Activated naive CD4-positive, alpha-beta T cell treated with anti-CD3 and anti-CD28 coated beads, Interleukin-2, amount 50 U/mL, for 24 hours (primary cell): ENCODE measurements at regions not wholly inside any gene's neighbourhood (a gene's known extent, or its start where the extent isn't known, plus 50 kb on each side); places are given as distances from the start of the nearest gene placed in this dataset.
"Not testable (repeated sequence)": the region's sequence is repeated elsewhere in the genome, so short reads cannot be mapped to it uniquely, and the experiment has no call there.

ENCODE experiments used
- H3K27ac Mint-ChIP-seq: one replicate; pipeline ENCODE4 v1.8.0; 2021; ENCODE audit warnings: mild to moderate bottlenecking, mixed read lengths
- H3K27me3 Mint-ChIP-seq: one replicate; pipeline ENCODE4 v1.8.0; 2021; ENCODE audit warnings: mixed read lengths
- H3K36me3 Mint-ChIP-seq: one replicate; pipeline ENCODE4 v1.8.0; 2021; ENCODE audit warnings: mixed read lengths
- H3K4me1 Mint-ChIP-seq: one replicate; pipeline ENCODE4 v1.8.0; 2021; ENCODE audit warnings: mixed read lengths
- H3K4me3 Mint-ChIP-seq: one replicate; pipeline ENCODE4 v1.8.0; 2021; ENCODE audit warnings: mild to moderate bottlenecking, mixed read lengths
- H3K9me3 Mint-ChIP-seq: one replicate; pipeline ENCODE4 v1.8.0; 2021; ENCODE audit warnings: mixed read lengths

GRCh38 chr6:141048451-141048850 is 1084.3 kb upstream of the GJE1 start:
- Mint-ChIP-seq H3K9me3 (no peaks in the 10 kb centered on the region), H3K27ac (no peak overlapping the region), H3K4me3 (no peak overlapping the region), H3K4me1 (no peaks in the 10 kb centered on the region), H3K36me3 (no peaks in the 10 kb centered on the region), H3K27me3 (no peaks in the 10 kb centered on the region)

DNA sequence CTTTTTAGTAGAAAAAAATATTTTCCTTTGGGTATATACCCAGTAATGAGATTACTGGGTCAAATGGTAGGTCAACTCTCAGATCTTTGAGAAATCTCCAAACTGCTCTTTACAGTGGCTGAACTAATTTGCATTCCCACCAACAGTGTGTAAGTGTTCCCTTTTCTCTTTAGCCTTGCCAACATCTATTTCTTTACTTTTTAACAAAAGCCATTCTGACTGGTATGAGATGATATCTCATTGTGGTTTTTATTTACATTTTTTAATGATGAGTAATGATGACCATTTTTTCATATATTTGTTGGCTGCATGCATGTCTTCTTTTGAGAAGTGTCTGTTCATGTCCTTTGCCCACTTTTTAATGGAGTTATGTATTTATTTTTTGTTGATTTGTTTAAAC is 1086.2 kb upstream of the GJE1 start:
- not testable (repeated sequence) for H3K27ac Mint-ChIP-seq, H3K36me3 Mint-ChIP-seq, H3K4me3 Mint-ChIP-seq, H3K27me3 Mint-ChIP-seq, H3K9me3 Mint-ChIP-seq, H3K4me1 Mint-ChIP-seq

- Mint-ChIP-seq H3K4me1 (no peaks in the 10 kb centered on the region), H3K9me3 (no peaks in the 10 kb centered on the region), H3K27ac (no peak overlapping the region), H3K4me3 (no peak overlapping the region), H3K36me3 (no peaks in the 10 kb centered on the region), H3K27me3 (no peaks in the 10 kb centered on the region)
These were observed 1091.1 kb upstream of the GJE1 start for GRCh38 chr6:141041596-141042087.

DNA sequence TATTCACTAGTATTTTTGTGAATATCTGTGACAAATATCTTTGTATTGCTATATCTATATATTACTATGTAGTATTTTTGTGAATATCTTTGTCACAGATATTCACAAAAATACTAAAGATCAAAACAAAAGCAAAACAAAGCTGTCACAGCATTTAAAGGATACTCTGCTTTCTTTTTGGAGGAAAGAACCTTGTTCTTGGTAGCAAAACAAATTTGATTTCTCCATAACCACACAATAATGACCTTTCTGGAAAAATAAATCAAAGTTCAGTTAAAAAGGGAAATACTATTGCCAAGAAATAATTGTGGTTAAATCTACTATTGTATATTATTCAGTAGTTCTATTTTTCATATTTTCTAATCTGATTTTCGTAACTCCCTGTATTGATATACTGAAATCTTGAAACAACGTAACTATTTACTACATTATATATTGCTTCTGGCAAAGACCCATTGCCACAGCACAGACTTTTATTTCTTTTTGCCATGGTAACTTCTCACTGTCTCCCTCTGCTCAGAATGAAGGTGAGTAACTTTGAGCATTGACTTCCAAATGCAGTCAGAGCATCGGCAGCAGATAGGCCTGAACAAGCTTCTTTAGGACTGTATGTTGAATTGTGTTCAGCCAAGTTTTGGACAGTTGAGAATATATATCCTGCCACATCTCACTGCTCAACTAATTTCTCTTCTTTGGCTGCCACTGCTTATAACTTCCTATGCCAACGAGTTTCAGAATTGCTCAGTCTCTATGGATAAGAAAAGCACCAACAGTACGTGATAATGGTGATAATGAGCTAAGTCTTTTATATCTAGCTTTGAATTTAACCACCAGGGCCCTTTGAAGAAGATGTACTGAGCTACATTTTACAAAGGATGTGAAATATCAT is 1097.2 kb upstream of the GJE1 start:
- H3K9me3 Mint-ChIP-seq, result no peaks in the 10 kb centered on the region
- no peaks in the 10 kb centered on the region for H3K36me3 Mint-ChIP-seq
- H3K27me3 Mint-ChIP-seq, result no peaks in the 10 kb centered on the region
- H3K27ac Mint-ChIP-seq, result no peak overlapping the region
- H3K4me1 Mint-ChIP-seq, result no peaks in the 10 kb centered on the region
- no peak overlapping the region for H3K4me3 Mint-ChIP-seq

- Mint-ChIP-seq H3K4me3 (no peak overlapping the region), H3K27ac (no peak overlapping the region), H3K27me3 (no peaks in the 10 kb centered on the region), H3K36me3 (no peaks in the 10 kb centered on the region), H3K9me3 (no peaks in the 10 kb centered on the region), H3K4me1 (no peaks in the 10 kb centered on the region)
These were observed 1099.6 kb upstream of the GJE1 start for GRCh38 chr6:141033101-141033500.

GRCh38 chr6:141029908-141030307 is 1102.8 kb upstream of the GJE1 start:
- Mint-ChIP-seq H3K27ac (no peak overlapping the region), H3K4me3 (no peak overlapping the region), H3K4me1 (no peaks in the 10 kb centered on the region), H3K27me3 (no peaks in the 10 kb centered on the region), H3K9me3 (no peaks in the 10 kb centered on the region), H3K36me3 (no peaks in the 10 kb centered on the region)

GRCh38 chr6:141028791-141029280 is 1103.9 kb upstream of the GJE1 start:
- Mint-ChIP-seq H3K36me3 (no peaks in the 10 kb centered on the region), H3K9me3 (no peaks in the 10 kb centered on the region), H3K27me3 (no peaks in the 10 kb centered on the region), H3K4me1 (no peaks in the 10 kb centered on the region), H3K4me3 (no peak overlapping the region), H3K27ac (no peak overlapping the region)

DNA sequence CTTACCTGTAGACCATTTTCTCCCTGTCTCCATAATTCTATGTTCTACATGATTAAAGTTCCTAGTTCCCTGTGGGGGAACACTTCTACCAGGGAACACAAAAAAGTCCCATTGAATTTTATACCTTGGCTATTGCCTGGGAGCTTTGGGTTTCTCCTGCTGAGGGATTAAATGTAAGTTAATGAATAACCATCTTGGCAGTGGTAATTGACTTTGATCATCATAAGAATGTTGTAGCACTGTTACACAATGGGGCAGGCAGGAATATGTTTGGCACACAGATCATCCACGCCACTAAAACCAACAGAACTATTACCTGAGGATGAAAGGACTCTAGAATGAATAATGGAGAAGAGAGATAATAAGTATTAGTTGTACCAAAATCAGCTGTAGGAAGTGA is 1106.2 kb upstream of the GJE1 start:
- H3K27me3 Mint-ChIP-seq, result no peaks in the 10 kb centered on the region
- H3K4me1 Mint-ChIP-seq, result no peaks in the 10 kb centered on the region
- H3K36me3 Mint-ChIP-seq, result no peaks in the 10 kb centered on the region
- H3K9me3 Mint-ChIP-seq, result no peaks in the 10 kb centered on the region
- H3K4me3 Mint-ChIP-seq, result no peak overlapping the region
- no peak overlapping the region for H3K27ac Mint-ChIP-seq

DNA sequence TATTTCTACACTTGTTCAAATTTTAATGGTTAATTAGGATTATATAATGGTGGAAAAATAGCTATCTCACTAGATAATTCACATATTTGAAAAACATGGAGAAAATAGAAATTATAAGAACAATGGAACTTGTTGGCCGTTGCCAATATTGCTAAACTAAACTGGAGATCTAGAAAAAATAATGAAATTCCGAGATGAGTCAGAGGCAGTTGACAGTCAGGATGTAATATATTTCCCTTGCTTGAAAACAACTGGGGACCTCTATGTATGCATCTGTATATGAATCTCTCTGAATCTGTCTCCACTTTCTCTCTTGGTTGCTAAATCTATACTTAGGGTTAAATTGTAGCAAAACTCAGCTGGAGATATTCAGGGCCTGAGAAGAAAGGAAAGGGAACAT is 1108.2 kb upstream of the GJE1 start:
- no peak overlapping the region for H3K27ac Mint-ChIP-seq
- no peaks in the 10 kb centered on the region for H3K4me1 Mint-ChIP-seq
- no peaks in the 10 kb centered on the region for H3K36me3 Mint-ChIP-seq
- no peak overlapping the region for H3K4me3 Mint-ChIP-seq
- no peaks in the 10 kb centered on the region for H3K27me3 Mint-ChIP-seq
- no peaks in the 10 kb centered on the region for H3K9me3 Mint-ChIP-seq

GRCh38 chr6:141017941-141018340 is 1114.8 kb upstream of the GJE1 start:
- H3K4me1 Mint-ChIP-seq, result no peaks in the 10 kb centered on the region
- no peaks in the 10 kb centered on the region for H3K27me3 Mint-ChIP-seq

DNA sequence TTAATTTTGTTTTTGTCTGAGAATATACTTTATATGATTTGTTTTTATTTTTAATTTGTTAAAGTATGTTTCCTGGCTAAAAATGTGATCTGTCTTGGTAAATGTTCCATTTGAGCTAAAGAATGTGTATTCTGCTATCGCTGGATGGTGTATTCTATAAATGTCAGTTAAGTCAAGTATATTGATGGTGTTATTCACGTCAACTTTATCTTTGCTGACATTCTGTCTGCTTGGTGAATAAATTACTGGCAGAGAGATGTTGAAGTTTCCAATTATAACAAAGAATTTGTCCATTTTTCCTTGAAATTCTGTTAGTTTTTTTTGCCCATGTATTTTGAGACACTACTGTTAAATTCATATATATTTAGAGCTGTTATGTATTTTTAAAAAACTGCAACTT is 1131.8 kb upstream of the GJE1 start:
- Mint-ChIP-seq H3K9me3 (no peaks in the 10 kb centered on the region), H3K4me1 (no peaks in the 10 kb centered on the region), H3K27me3 (peaks cover 6% of the 10 kb centered on the region), H3K36me3 (no peaks in the 10 kb centered on the region), H3K4me3 (no peak overlapping the region), H3K27ac (no peak overlapping the region)

More at GRCh38 chr6:141017941-141018340, 1114.8 kb upstream of the GJE1 start:
- Mint-ChIP-seq H3K4me3 (no peak overlapping the region), H3K36me3 (no peaks in the 10 kb centered on the region), H3K27ac (no peak overlapping the region), H3K9me3 (no peaks in the 10 kb centered on the region)

- no peak overlapping the region for H3K4me3 Mint-ChIP-seq
- no peak overlapping the region for H3K27ac Mint-ChIP-seq
- no peaks in the 10 kb centered on the region for H3K4me1 Mint-ChIP-seq
- H3K9me3 Mint-ChIP-seq, result no peaks in the 10 kb centered on the region
- H3K36me3 Mint-ChIP-seq, result no peaks in the 10 kb centered on the region
- peaks cover 4% of the 10 kb centered on the region for H3K27me3 Mint-ChIP-seq
These were observed 1139.2 kb upstream of the GJE1 start for GRCh38 chr6:140993515-140993914.

DNA sequence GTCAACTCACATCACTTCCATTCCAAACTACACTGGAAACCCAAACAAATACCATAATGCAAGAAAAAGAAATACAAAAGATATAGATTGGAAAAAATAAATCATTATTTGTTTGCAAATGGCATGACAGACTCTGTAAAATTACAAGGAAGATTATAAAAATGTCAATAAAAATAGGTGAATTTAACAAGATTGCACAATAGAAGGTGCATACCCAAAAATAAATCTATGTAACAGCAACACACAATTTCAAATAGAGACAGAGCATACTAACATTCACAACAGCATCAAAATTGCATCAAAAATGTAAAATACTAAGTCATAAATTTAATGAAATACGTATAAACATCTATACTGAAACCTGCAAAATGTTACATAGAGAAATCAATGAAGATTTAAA is 1140.0 kb upstream of the GJE1 start:
- Mint-ChIP-seq H3K27ac (no peak overlapping the region), H3K4me1 (no peaks in the 10 kb centered on the region), H3K9me3 (no peaks in the 10 kb centered on the region), H3K4me3 (no peak overlapping the region), H3K27me3 (peaks cover 4% of the 10 kb centered on the region), H3K36me3 (no peaks in the 10 kb centered on the region)

DNA sequence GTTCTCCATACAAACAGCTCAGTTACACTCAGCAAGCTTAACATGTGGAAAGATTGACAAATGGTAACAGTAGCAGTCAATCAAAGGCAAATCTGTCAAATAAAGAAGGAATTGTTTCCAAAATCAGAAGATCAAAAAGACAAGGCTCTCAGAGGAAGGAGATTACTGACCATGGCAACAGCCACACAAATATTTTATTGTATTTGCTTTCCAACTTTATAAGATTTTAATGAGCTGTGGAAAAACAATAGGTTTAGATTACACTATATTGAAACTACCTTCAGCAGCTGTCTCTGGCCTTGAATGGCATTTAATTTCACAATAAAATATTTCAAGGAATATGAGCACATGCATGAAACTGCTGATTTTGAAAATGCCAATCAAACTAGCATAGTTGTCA is 1143.9 kb upstream of the GJE1 start:
- Mint-ChIP-seq H3K4me3 (no peak overlapping the region), H3K27ac (no peak overlapping the region), H3K27me3 (peaks cover 5% of the 10 kb centered on the region), H3K9me3 (no peaks in the 10 kb centered on the region), H3K36me3 (no peaks in the 10 kb centered on the region), H3K4me1 (no peaks in the 10 kb centered on the region)

DNA sequence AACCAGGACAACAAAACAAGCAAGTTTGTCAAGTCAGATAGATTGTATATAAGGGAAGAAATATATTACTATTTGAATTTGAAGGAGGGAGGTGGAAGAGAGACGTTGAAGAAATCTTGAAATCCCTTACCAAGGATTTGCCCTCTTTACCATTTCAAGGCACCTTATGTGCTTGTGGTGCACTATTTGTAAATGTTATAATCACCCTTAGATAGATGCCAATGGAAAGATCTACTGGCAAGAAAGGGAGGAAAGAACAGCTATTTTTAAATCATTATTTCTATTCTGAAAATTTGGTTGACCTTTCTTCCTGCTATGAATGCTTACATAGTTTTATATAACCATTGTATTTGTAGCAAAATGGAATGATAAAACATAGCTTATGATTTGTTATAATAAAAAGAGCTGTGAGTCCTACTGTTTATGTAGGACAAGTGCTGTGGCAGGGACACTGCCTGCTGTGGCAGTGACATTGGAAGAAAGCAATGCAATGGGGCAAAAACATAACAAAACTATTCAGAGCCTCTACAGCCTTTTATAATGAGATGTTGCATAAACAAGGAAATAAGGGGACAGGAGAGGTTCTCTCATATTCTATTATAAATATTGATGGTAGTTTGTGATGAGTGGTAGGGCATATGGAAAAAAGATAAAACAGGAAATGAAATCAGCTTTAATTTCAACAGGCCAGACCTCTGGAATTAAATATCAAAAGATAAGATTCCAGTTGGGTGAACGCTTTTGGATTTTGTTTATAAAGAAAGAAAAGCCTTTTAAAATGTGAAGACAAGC is 1145.2 kb upstream of the GJE1 start:
- Mint-ChIP-seq H3K4me3 (no peak overlapping the region), H3K27me3 (peaks cover 5% of the 10 kb centered on the region), H3K4me1 (no peaks in the 10 kb centered on the region), H3K9me3 (no peaks in the 10 kb centered on the region), H3K27ac (no peak overlapping the region), H3K36me3 (no peaks in the 10 kb centered on the region)

- H3K9me3 Mint-ChIP-seq, result no peaks in the 10 kb centered on the region
- no peaks in the 10 kb centered on the region for H3K36me3 Mint-ChIP-seq
- H3K27me3 Mint-ChIP-seq, result peaks cover 3% of the 10 kb centered on the region
- no peak overlapping the region for H3K4me3 Mint-ChIP-seq
- no peaks in the 10 kb centered on the region for H3K4me1 Mint-ChIP-seq
- no peak overlapping the region for H3K27ac Mint-ChIP-seq
These were observed 1146.9 kb upstream of the GJE1 start for GRCh38 chr6:140985679-140986275.
